T47D (cell line): ENCODE measurements at regions not wholly inside any gene's neighbourhood (a gene's known extent, or its start where the extent isn't known, plus 50 kb on each side); places are given as distances from the start of the nearest gene placed in this dataset.

Source experiments
- DNase-seq, 2 experiments: peaks; one replicate each; pipeline versions ENCODE4 v3.0.0 to v3.0.0-alpha.2; 2011 to 2012; ENCODE audit warnings: low read depth in 1 of 2, low spot score in 1 of 2
- JUND ChIP-seq: IDR thresholded peaks from 2 replicates; pipeline ENCODE4 v1.6.1; 2012; ENCODE audit warnings: low read depth
- in situ Hi-C: cut with HindIII; loops from 2 replicates; pipeline ENCODE4 v1.10.0; 2016; ENCODE audit warnings: low sequenced_read_pairs, low pct_unique_long_range_greater_than_20kb

DNA sequence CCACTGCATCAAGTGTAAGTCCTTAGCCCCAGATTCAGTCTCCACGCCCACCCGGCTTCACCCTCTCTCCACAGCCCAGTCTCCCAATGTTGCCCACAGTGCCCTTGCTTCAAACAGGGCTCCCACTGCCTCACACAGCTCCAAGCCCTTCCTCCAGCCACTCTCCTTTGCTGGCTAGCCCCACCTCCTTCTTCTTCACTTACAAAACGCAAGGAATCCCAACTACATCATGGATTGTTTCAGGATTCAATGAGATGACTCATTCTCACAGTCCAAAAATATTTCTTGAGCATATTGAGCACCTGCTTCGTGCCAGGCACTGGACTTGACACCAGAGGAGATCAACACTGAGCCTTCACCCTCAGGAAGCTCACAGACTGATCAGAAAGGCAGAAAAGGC, 533.5 kb downstream of the BUD13 start:
- in situ Hi-C loops = no loop called here
- no peak for TF ChIP-seq JUND

GRCh38 chr11:116234989-116235568, 537.7 kb downstream of the BUD13 start:
- TF ChIP-seq JUND = no peak
- in situ Hi-C loops = no loop called here
- no peak for DNase-seq

More for the DNA sequence above, 533.5 kb downstream of the BUD13 start:
- DNase-seq = no peak

- no peak for DNase-seq
- in situ Hi-C loops = no loop called here
- TF ChIP-seq JUND = no peak
These were observed 539.2 kb downstream of the BUD13 start for GRCh38 chr11:116233561-116233960.

- no peak for TF ChIP-seq JUND
- in situ Hi-C loops = no loop called here
- DNase-seq = no peak
These were observed 540.4 kb downstream of the BUD13 start for GRCh38 chr11:116232364-116232828.

GRCh38 chr11:116231543-116231942, 541.2 kb downstream of the BUD13 start:
- in situ Hi-C loops = no loop called here
- no peak for TF ChIP-seq JUND
- DNase-seq = no peak

GRCh38 chr11:116230438-116230837, 542.3 kb downstream of the BUD13 start:
- DNase-seq = no peak
- TF ChIP-seq JUND = no peak
- in situ Hi-C loops = no loop called here

- no peak for DNase-seq
These were observed 543.4 kb downstream of the BUD13 start for GRCh38 chr11:116229236-116229970.

GRCh38 chr11:116226731-116227130, 546.1 kb downstream of the BUD13 start:
- no peak for DNase-seq
- in situ Hi-C loops = no loop called here
- no peak for TF ChIP-seq JUND

More at GRCh38 chr11:116229236-116229970, 543.4 kb downstream of the BUD13 start:
- in situ Hi-C loops = no loop called here
- no peak for TF ChIP-seq JUND

- no peak for TF ChIP-seq JUND
- in situ Hi-C loops = no loop called here
- DNase-seq = no peak
These were observed 546.8 kb downstream of the BUD13 start for GRCh38 chr11:116225784-116226585.

- DNase-seq = no peak
- TF ChIP-seq JUND = no peak
- in situ Hi-C loops = no loop called here
These were observed 547.6 kb downstream of the BUD13 start for GRCh38 chr11:116225236-116225635.

DNA sequence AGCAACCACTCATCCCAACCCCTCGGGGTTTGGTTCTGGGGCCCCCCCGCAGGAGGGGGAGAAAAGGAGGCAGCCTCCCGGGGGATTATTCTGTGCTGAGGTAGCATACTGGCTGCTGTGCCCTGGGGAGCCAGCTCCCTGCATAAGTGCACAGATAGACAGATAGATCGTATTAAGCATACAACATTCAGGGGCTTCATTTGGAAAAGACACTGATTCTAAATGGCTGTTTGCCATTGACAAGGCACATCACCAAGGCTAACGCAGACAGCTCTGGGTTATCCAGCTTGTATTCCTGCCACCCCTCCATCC, 547.9 kb downstream of the BUD13 start:
- in situ Hi-C loops = no loop called here
- no peak for DNase-seq
- no peak for TF ChIP-seq JUND

- in situ Hi-C loops = no loop called here
- TF ChIP-seq JUND = no peak
- peak; percentile 59 to 67 for DNase-seq
These were observed 548.5 kb downstream of the BUD13 start for GRCh38 chr11:116224154-116224888.
